ENCODE measurements at regions not wholly inside any gene's neighbourhood (a gene's known extent, or its start where the extent isn't known, plus 50 kb on each side); places are given as distances from the start of the nearest gene placed in this dataset.

- intact Hi-C loops (cut with DNase I): no loop called here
- DNase-seq: no peak
- no peak for ATAC-seq
- no peak overlapping the region for H3K4me3 ChIP-seq
- WGBS, 4 donors: 89 to 95% (median 93%) methylated on average over 20 of the region's 20 CpGs
- no peaks in the 10 kb centered on the region for H3K9me3 ChIP-seq
- no peaks in the 10 kb centered on the region for H3K27me3 ChIP-seq
- H3K4me1 ChIP-seq: peaks cover 0 to 8% (median 0%) of the 10 kb centered on the region in 12 donors
- H3K27ac ChIP-seq: no peak overlapping the region
- no peaks in the 10 kb centered on the region for H3K36me3 ChIP-seq
- no peak for TF ChIP-seq POLR2A (IDR thresholded peaks at IDR 0.05)
- TF ChIP-seq CTCF (IDR thresholded peaks at IDR 0.05): no peak
Measured at GRCh38 chr17:77854759-77855745, 103.5 kb upstream of the TNRC6C start.

- TF ChIP-seq CTCF (IDR thresholded peaks at IDR 0.05): no peak
- no peak for TF ChIP-seq POLR2A (IDR thresholded peaks at IDR 0.05)
- DNase-seq (no peak), ATAC-seq (no peak)
- WGBS, 4 donors: 84 to 88% (median 86%) methylated on average over 19 to 20 of the region's 20 CpGs
- H3K4me1 ChIP-seq: peaks cover 0 to 8% (median 0%) of the 10 kb centered on the region in 12 donors
- H3K4me3 ChIP-seq: no peak overlapping the region
- H3K27ac ChIP-seq: no peak overlapping the region
- no peaks in the 10 kb centered on the region for H3K27me3 ChIP-seq
- H3K9me3 ChIP-seq: no peaks in the 10 kb centered on the region
- H3K36me3 ChIP-seq: no peaks in the 10 kb centered on the region
- intact Hi-C loops (cut with DNase I): no loop called here
Measured at GRCh38 chr17:77856551-77857305, 101.8 kb upstream of the TNRC6C start.

- Histone ChIP-seq H3K4me3 (no peak overlapping the region), H3K36me3 (no peaks in the 10 kb centered on the region), H3K27ac (no peak overlapping the region), H3K4me1 (peaks cover 0 to 8% (median 0%) of the 10 kb centered on the region in 12 donors), H3K27me3 (no peaks in the 10 kb centered on the region), H3K9me3 (no peaks in the 10 kb centered on the region)
- WGBS, 4 donors: 81 to 92% (median 86%) methylated on average over 3 of the region's 3 CpGs
- DNase-seq: no peak
- ATAC-seq: no peak
- intact Hi-C loops (cut with DNase I): no loop called here
- TF ChIP-seq POLR2A (IDR thresholded peaks at IDR 0.05): no peak
- no peak for TF ChIP-seq CTCF (IDR thresholded peaks at IDR 0.05)
Measured at GRCh38 chr17:77857306-77857555, 101.3 kb upstream of the TNRC6C start.

GRCh38 chr17:77857613-77858012 lies 100.9 kb upstream of the TNRC6C start:
- WGBS, 4 donors: 87 to 96% (median 93%) methylated on average over 3 of the region's 3 CpGs

More at GRCh38 chr17:77857613-77858012, 100.9 kb upstream of the TNRC6C start:
- H3K27me3 ChIP-seq: no peaks in the 10 kb centered on the region
- H3K36me3 ChIP-seq: no peaks in the 10 kb centered on the region
- no peak overlapping the region for H3K4me3 ChIP-seq
- no peak for ATAC-seq
- no peak for DNase-seq
- H3K4me1 ChIP-seq: peaks cover 0 to 9% (median 0%) of the 10 kb centered on the region in 12 donors
- H3K27ac ChIP-seq: no peak overlapping the region
- TF ChIP-seq POLR2A (IDR thresholded peaks at IDR 0.05) (no peak), CTCF (IDR thresholded peaks at IDR 0.05) (no peak)
- H3K9me3 ChIP-seq: no peaks in the 10 kb centered on the region
- intact Hi-C loops (cut with DNase I): no loop called here
